HuH-7 (cell line): ENCODE measurements at regions not wholly inside any gene's neighbourhood (a gene's known extent, or its start where the extent isn't known, plus 50 kb on each side); places are given as distances from the start of the nearest gene placed in this dataset.
"Not testable (repeated sequence)": the region's sequence is repeated elsewhere in the genome, so short reads cannot be mapped to it uniquely, and the experiment has no call there.

Experiments used
- DNase-seq: peaks from one replicate; pipeline ENCODE4 v3.0.0; 2011; ENCODE audit warnings: low spot score

DNA sequence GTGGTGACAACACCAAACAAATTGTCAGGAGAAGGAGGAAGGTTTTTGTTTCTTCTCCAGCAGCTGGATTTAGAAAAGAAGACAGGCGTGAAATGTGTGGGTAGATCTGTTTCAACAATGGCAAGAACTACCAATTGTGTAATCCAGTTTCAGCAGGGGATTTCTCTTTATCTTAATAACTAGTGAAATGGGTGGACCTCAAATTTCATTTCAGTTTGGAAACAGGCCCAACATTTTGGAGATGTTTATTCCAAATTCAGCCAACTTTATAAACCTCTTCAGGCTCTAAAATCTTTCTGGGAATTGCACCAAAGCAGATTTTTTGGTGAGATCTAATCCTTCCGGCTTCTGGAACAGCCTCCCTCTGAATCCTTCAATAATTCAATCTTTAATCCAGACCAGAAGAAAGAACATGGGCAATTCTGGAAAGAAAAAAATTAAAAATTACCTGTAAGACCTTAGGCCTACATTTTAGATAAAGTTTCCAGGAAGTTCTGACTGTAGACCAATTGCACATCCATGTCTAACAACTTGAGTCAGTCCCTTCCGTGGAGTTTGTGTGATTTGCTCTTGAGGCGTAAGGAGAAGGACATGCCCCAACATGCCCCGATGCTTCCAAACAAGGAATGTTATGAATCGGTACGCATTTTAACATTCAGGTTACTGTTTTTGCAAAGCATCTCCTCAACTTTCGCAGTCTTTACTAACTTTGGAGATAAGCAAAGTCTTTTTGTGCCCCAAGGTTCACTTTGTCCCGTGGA, 423.6 kb downstream of the IRX1 start:
- DNase-seq, result no peak

GRCh38 chr5:4019841-4020240, 424.2 kb downstream of the IRX1 start:
- DNase-seq, result no peak

- no peak for DNase-seq
Measured at GRCh38 chr5:4020400-4020799, 424.8 kb downstream of the IRX1 start.

GRCh38 chr5:4022056-4022670, 426.5 kb downstream of the IRX1 start:
- no peak for DNase-seq

DNA sequence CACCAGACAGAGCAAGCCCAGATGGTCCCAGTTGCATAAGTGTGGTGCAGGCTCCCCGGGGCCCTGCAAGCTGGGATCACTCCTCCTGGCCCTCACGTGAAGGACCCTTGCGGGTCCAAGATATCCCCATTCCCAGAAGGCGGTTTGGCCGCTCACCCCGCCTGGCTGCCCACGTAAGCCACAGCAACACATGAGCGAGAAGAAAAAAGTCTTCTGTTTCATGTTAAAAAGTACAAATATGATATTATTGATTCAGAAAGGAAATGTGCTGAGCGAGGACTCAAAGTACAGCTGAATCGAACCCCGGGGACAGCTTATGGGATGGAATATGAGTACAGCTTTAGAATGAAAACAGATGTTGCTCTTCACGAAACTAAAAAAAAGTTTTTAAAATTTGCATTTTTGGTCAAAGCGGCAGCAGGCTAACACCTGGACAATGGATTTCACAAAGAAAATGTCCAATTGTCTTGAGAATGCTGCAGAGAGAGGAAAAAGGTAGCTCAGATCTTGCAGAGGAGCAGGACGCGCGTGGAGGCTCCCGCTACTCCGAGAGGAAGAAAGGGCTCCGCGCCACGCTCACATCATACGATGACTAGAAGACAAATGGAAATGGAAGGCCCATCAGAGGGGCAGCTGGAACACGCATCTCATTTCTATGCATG, 427.6 kb downstream of the IRX1 start:
- DNase-seq, result no peak

DNA sequence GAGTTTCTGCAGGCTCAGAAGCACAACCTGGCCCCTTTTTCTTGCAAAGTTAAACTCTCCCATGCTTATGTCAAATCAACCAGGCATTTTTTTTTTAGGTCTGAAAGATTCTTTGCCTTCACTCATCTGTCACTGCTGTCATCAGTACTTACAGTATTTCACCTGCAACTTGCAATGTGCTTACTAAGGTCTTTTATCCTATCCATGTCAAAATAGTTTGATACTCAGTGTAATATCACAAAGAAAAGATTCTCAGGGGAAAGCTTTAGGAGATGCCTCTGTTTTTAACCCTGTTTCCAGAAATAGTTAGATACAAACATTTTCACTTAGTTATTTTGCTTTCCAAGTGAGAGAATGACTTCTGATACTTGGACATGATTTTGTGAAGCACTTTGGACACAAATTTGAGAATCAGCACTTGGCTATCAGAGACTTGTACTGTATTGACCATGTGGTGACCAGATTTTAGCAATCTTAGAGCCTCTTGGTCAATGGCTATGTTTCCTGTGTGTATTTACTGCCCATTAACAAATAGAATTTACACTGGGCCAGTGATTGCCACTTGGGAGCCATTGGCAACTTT, 428.2 kb downstream of the IRX1 start:
- DNase-seq, result no peak

- DNase-seq, result no peak
Measured at GRCh38 chr5:4027088-4027734, 431.6 kb downstream of the IRX1 start.

DNA sequence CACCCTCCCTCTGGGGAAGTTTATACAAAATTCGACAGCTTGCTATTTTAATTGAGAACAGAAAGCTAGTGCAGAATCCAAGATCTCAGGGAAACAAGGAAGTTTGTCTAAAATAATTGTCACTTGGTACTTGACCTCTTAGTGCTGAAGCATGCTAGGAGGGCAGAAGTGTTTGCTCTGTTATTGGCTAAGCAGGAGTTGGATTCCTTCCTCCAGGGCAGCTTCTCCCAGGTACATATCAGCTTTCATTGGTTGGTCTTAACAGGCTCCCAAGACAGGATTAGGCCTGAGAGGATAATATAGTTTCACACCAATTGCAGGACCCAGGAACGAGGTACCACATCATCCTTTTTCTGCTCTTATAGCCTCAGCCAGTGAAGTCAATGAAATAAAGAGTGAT, 432.8 kb downstream of the IRX1 start:
- DNase-seq, result no peak

- DNase-seq, result not testable (repeated sequence)
Measured at GRCh38 chr5:4033546-4033945, 437.9 kb downstream of the IRX1 start.

- DNase-seq, result no peak
Measured at GRCh38 chr5:4036861-4037260, 441.2 kb downstream of the IRX1 start.

DNA sequence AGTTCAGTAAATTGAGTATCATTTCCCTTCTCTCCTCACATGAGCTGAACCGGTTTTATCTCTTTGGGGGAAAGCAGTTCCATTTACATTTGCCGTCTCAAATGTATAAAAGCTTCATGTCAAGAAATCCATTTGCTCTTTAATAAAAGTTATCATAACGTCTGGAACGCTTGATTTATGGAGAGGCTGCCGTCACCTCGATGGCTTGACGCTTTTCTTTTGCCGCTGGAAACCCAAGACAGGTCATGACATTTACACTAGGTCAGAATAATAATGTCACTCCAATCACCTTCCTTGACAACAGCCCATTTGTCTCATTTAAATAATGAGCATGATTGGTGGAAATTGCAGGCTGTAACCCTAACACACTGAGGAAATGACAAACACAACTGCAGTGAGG, 443.4 kb downstream of the IRX1 start:
- no peak for DNase-seq

- DNase-seq, result no peak
Measured at GRCh38 chr5:4042311-4042710, 446.7 kb downstream of the IRX1 start.

DNA sequence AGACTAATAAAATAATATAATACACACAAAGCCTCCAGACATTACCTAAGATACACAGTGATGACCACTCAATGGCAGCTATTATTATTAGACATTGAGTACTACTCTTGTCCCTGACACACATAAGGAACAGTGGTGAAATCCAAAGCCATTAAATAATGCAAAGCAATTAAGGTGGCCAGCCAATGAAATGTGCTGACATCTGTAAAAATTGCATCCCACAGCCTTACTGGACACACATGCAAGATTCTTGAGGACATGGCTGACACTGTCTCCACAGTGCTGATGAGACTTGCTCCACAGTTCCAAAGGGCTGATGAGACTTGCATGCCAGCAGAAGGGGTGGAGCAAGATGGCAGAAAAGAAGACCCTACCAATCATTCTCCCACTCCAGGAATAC, 447.5 kb downstream of the IRX1 start:
- DNase-seq, result no peak

- DNase-seq, result no peak
Measured at GRCh38 chr5:4044881-4045280, 449.2 kb downstream of the IRX1 start.

GRCh38 chr5:4048398-4048797, 452.8 kb downstream of the IRX1 start:
- no peak for DNase-seq

GRCh38 chr5:4050203-4050602, 454.6 kb downstream of the IRX1 start:
- DNase-seq, result no peak

DNA sequence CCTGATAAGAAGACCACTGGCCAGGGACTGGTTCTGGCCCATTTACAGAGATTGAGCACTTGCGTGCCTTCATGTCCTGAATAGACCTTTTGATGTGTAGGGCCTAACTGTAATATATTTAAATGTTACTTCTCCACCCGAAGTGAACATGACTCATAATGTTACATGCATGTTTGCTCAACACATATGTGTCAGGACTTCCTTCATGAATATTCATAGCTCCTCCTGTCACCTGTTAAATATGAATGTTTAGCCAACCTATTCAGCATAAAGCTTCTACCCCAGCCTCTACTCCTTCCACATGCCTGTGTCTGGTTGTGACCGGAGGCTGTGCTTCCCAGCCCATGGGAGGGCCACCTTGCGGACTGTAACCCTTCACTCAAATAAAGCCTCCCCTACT, 457.5 kb downstream of the IRX1 start:
- no peak for DNase-seq

- no peak for DNase-seq
Measured at GRCh38 chr5:4054092-4054491, 458.5 kb downstream of the IRX1 start.

DNA sequence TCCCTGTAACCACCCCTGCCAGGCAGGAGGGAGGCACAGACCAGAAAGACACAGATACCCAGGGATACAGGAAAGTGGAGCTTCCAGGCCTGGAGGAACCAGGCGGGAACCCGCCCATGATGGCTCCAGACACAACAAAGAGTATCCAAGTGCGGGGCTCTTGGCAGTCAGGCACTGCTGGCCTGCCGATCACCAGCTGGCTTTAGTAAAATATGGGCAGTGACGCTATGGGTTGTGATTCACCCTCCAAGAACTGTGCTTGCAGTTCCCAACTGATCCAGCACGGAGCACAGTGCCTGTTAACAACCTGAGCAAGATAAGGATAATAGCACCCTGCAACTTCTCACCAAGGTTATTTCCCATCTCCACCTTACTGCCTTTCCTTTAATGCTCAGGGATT, 463.3 kb downstream of the IRX1 start:
- no peak for DNase-seq

GRCh38 chr5:4065472-4066320, 470.1 kb downstream of the IRX1 start:
- DNase-seq, result no peak

DNA sequence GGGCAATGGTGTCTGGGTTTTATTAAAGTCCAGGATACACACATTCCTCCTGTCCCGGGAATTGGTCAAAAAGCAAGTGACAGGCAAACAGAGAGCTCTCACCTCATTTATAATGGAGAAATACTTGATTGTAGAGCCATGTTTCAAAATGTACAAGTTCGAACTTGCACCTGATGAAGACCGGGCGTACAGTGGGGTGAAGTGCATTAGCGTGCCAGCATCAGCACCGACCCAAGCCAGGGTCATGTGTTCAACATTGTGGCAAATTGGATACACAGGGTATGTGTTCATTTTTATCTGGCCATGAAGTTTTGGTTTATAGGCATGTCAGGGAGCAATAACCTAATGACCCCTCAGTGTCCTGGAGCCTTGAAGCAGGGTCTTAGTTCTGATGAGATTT, 472.5 kb downstream of the IRX1 start:
- no peak for DNase-seq

DNA sequence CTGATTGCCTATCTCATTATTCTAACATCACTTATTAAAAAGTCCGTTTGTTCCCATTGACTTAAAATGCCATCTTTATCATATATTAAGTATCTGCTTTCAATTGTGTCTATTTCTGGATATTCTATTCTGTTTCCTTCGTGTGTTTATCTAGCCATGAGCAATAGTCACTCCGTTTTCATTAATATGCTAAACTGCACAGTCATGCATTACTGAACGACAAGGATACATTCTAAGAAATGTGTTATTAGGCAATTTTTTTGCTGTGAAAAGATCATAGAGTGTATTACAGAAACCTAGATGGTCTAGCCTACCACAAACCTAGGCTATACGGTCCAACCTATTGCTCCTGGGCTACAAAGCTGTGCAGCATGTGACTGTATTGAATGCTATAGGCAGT, 482.9 kb downstream of the IRX1 start:
- DNase-seq, result no peak
